GM13977 (cell line): ENCODE measurements at regions not wholly inside any gene's neighbourhood (a gene's known extent, or its start where the extent isn't known, plus 50 kb on each side); places are given as distances from the start of the nearest gene placed in this dataset.

Experiments used
- DNase-seq: peaks from one replicate; pipeline ENCODE4 v3.0.0; 2012; ENCODE audit warnings: low spot score
- in situ Hi-C: fragments of 300-500 bp; cut with MboI; formaldehyde crosslinking; loops from one replicate; pipeline ENCODE4 v1.12.0; 2022; ENCODE audit warnings: low sequenced_read_pairs, low pct_unique_long_range_greater_than_20kb, mixed read lengths, inconsistent platforms; ENCODE audit not compliant: unreplicated experiment
- TF ChIP-seq, protein P1 (sequence below): IDR thresholded peaks from 2 replicates; pipeline ENCODE4 v1.5.1; 2012; ENCODE audit warnings: mild to moderate bottlenecking, control low read depth; ENCODE audit not compliant: insufficient read depth; ENCODE audit errors: extremely low read depth, missing control alignments

DNA sequence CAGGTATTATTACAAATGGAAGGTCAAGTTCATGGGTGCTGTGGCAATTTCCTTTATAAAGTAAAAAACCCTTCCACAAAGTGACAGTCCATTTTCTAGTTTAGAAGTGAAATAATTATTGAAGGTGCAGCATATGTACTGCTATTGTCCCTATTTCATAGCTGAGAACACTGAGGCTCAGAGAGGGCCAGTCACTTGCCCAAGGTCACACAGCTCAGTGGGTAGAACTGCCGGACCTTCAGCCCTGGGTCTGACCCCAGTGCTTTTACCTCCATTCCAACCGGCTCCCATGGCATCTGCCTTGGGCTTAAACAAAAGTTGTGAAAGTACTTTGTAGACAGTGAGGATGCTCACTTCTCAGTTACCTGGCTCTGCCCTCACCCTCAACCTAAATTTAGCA, 150.6 kb upstream of the SMIM23 start:
- no peak for DNase-seq
- in situ Hi-C loops = no loop called here
- TF ChIP-seq, protein P1, sequence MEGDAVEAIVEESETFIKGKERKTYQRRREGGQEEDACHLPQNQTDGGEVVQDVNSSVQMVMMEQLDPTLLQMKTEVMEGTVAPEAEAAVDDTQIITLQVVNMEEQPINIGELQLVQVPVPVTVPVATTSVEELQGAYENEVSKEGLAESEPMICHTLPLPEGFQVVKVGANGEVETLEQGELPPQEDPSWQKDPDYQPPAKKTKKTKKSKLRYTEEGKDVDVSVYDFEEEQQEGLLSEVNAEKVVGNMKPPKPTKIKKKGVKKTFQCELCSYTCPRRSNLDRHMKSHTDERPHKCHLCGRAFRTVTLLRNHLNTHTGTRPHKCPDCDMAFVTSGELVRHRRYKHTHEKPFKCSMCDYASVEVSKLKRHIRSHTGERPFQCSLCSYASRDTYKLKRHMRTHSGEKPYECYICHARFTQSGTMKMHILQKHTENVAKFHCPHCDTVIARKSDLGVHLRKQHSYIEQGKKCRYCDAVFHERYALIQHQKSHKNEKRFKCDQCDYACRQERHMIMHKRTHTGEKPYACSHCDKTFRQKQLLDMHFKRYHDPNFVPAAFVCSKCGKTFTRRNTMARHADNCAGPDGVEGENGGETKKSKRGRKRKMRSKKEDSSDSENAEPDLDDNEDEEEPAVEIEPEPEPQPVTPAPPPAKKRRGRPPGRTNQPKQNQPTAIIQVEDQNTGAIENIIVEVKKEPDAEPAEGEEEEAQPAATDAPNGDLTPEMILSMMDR = no peak

DNA sequence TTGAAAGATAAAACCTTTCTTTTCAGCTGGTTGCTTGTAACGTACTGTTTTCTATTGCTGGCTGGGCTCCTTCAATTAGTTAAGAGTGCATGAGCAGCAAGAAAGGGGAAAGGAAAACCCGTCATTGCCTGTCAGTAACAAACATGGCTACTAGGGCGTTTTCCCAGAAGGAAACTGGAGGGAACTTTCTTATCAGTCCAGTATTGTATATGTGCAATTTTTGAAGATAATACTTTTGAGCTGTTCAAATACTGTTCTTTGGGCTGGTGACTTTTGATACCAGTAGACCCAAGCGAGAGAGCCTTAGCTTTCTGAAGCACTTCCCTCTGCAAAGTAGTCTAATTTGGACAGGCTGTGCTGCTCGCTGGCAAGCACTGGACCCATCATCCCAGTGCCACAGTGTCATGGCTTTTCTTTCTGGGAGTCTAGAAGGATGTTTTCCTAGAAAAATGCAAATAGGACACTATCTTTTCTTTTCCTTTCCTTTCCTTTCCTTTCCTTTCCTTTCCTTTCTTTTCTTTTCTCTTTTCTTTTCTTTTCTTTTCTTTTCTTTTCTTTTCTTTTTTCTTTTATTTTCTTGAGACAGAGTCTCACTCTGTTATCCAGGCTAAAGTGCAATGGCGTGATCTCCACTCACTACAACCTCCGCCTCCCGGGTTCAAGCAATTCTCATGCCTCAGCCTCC, 149.9 kb upstream of the SMIM23 start:
- DNase-seq = no peak
- TF ChIP-seq, protein P1 = no peak
- in situ Hi-C loops = no loop called here

DNA sequence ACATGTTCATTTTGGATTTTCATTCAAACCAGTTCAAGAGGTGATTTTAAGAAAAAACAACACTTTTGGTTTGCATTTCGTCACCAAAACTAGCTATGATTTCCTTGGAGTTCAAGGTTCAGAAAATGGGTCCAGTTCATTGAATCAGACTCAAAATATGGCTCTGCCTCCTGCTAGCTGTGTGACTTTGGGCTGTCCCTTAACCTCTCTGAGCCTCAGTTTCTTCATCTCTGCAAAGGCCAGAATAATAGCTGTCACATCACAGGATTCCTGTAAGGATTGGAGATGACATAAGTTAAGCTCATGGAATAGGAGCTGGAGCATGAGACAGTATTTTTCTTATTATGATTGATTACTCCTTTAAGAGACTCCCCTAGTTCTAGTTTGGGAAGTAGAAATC, 147.8 kb upstream of the SMIM23 start:
- in situ Hi-C loops = no loop called here
- DNase-seq = no peak
- TF ChIP-seq, protein P1 = no peak

DNA sequence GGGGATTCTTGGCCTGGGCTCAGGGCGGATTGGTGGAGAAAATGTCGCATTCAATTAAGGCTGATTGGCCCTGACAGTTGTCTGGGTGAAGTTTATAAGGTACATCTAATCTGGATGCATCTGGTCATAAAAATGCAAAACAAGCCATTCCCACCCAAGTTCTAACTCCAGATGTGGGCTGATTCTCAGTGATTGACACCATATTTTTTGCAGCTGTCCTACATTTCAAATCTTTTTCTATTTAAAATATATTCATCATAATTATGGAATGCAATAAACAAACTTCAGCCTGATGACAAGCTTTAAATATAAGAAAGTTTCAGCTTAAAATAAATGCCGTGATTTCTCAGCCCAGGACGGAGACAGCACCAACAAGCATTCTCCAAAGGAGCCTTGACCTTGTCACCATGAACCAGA, 146.4 kb upstream of the SMIM23 start:
- TF ChIP-seq, protein P1 = no peak
- no peak for DNase-seq
- in situ Hi-C loops = no loop called here

DNA sequence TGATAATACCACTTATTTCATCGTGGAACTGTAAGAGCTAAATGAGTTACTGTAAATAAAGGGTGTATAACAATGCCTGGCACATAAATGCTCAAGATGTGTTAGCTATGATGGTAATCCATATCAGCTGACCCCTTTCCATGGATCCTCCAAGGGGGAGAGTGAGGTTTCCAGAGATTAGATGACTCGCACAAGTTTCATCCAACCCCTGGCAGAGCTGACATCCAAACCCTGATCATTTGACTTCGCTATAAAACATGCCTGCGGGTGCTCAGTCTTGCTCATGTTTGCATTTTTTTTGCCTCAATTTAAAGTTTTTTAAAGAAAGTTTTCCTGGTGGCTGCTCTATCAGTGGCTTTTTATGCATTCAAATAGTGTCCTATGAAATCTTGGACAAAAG, 145.7 kb upstream of the SMIM23 start:
- in situ Hi-C loops = no loop called here
- TF ChIP-seq, protein P1 = no peak
- DNase-seq = no peak

DNA sequence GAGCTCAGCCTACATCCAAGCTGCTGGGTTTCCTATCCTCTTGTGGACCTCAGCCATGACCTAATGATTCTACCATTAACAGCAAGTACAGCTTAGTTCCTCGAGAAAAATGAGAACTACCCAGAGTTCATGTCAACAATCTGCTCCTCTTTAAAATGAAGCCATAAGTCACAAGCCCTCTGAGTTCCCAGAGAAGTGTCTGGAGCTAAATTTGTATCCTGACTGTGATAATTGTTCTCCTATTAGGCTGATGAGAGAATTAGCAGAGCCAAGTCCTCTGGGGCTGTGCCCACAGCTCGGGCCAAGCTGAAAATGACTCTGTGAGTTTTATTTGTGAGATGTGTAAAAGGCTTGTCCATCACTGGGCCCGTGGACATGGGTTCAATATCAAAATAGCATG, 145.1 kb upstream of the SMIM23 start:
- DNase-seq = no peak
- TF ChIP-seq, protein P1 = no peak
- in situ Hi-C loops = no loop called here
